Caco-2 (cell line): ENCODE measurements at regions not wholly inside any gene's neighbourhood (a gene's known extent, or its start where the extent isn't known, plus 50 kb on each side); places are given as distances from the start of the nearest gene placed in this dataset.

ENCODE experiments used
- BruUV-seq: library from RNA; stranded (reverse); fragments of 400-500 nt; replicated peaks from 2 replicates; lab custom pipeline; 2021; lab: Mats Ljungman, UMichigan
- CTCF ChIA-PET: fragments of 300-600 bp; sonication (Branson Sonifier 250); formaldehyde crosslinking; loops from one replicate; lab custom pipeline; 2022; ENCODE audit warnings: antibody characterized with exemption; lab: Charles Lee
- POLR2A ChIA-PET: fragments of 300-600 bp; sonication (Branson Sonifier 250); formaldehyde crosslinking; loops from one replicate; lab custom pipeline; 2022; ENCODE audit warnings: antibody characterized with exemption; lab: Charles Lee
- DNase-seq, 2 experiments: peaks; one replicate each; pipeline versions ENCODE4 v3.0.0 to v3.0.0-alpha.2; 2020 to 2022
- H3K27me3 ChIP-seq: replicated peaks from 2 replicates; pipeline ENCODE4 v1.6.0; 2011; ENCODE audit warnings: low read length; ENCODE audit not compliant: control insufficient read depth, insufficient read depth
- H3K36me3 ChIP-seq: 2 replicates; pipeline ENCODE4 v1.5.1; 2011; ENCODE audit warnings: low read length; ENCODE audit not compliant: control insufficient read depth, insufficient read depth
- H3K4me1 ChIP-seq: fragments of 250-450 bp; sonication (Bioruptor Pico); 2 replicates; pipeline ENCODE4 v1.5.1; 2020; ENCODE audit warnings: mild to moderate bottlenecking
- H3K4me3 ChIP-seq: 2 replicates; pipeline ENCODE4 v1.5.1; 2011; ENCODE audit warnings: low read depth, mild to moderate bottlenecking, control low read depth, low read length
- H3K9me3 ChIP-seq: fragments of 250-450 bp; sonication (Bioruptor Pico); 2 replicates; pipeline ENCODE4 v1.5.1; 2020; ENCODE audit warnings: mild to moderate bottlenecking, moderate library complexity
- H3K27ac Mint-ChIP-seq: one replicate; pipeline ENCODE4 v1.8.0; 2022; ENCODE audit warnings: mixed read lengths; ENCODE audit not compliant: unreplicated experiment
- H3K27me3 Mint-ChIP-seq: one replicate; pipeline ENCODE4 v1.8.0; 2022; ENCODE audit warnings: mixed read lengths; ENCODE audit not compliant: insufficient read depth, unreplicated experiment
- H3K36me3 Mint-ChIP-seq: one replicate; pipeline ENCODE4 v1.8.0; 2022; ENCODE audit warnings: mild to moderate bottlenecking, mixed read lengths; ENCODE audit not compliant: insufficient read depth, unreplicated experiment
- H3K4me1 Mint-ChIP-seq: one replicate; pipeline ENCODE4 v1.8.0; 2022; ENCODE audit warnings: low read depth, mixed read lengths; ENCODE audit not compliant: unreplicated experiment
- H3K4me3 Mint-ChIP-seq: one replicate; pipeline ENCODE4 v1.8.0; 2022; ENCODE audit warnings: mild to moderate bottlenecking, moderate library complexity, mixed read lengths; ENCODE audit not compliant: unreplicated experiment
- H3K9me3 Mint-ChIP-seq: one replicate; pipeline ENCODE4 v1.8.0; 2022; ENCODE audit warnings: mixed read lengths; ENCODE audit not compliant: unreplicated experiment
- intact Hi-C: fragments of 100-400 bp; cut with micrococcal nuclease; formaldehyde crosslinking; loops from one replicate; pipeline ENCODE4 v1.10.0; 2022; ENCODE audit not compliant: unreplicated experiment
- TF ChIP-seq, protein P1 (sequence below), 2 experiments: fragments of 200-600 bp in 1 of 2; IDR thresholded peaks; 1 replicate in 1 of 2; 2 replicates in 1 of 2; pipeline versions ENCODE4 v1.5.1 to v1.8.0; 2011 to 2022; ENCODE audit warnings: antibody characterized with exemption in 1 of 2, control low read depth in 1 of 2, inconsistent platforms in 1 of 2, low read depth in 1 of 2, low read length in 1 of 2, mild to moderate bottlenecking in 1 of 2, moderate library complexity in 1 of 2; ENCODE audit not compliant: insufficient read depth in 1 of 2, severe bottlenecking in 1 of 2, unreplicated experiment in 1 of 2

DNA sequence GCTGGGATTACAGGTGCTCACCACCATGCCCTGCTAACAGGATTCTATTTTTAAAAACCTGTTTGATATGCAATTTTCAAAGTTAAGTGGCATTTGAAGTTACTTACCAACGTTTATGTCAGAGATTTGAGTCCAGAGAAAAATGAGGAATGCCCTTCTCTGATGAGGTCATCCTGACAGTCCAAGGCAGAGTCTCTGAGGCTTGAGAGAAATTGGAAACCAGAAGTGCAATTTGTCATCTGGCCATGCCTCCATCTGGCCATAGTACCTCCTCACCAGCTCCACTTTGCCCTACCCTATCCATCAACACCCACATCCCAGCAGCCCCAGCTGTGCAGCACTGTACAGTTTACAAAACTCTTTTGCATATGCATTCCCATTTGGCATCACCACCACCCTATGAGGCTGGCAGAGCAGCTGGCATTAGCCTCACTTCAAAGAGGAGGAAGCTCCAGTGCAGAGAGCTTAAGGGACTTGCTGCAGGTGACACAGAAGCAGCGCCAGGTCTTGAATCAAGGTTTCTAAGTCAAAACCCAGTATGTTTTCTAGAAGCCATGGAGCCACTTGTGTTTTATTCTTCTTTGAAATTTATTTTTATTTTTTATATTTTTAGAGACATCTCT lies 54.5 kb upstream of the PDZD8 start:
- Mint-ChIP-seq H3K27ac (no peak overlapping the region), H3K36me3 (no peaks in the 10 kb centered on the region), H3K27me3 (no peaks in the 10 kb centered on the region), H3K4me3 (no peak overlapping the region), H3K9me3 (no peaks in the 10 kb centered on the region), H3K4me1 (peaks cover 19% of the 10 kb centered on the region)
- TF ChIP-seq, protein P1, sequence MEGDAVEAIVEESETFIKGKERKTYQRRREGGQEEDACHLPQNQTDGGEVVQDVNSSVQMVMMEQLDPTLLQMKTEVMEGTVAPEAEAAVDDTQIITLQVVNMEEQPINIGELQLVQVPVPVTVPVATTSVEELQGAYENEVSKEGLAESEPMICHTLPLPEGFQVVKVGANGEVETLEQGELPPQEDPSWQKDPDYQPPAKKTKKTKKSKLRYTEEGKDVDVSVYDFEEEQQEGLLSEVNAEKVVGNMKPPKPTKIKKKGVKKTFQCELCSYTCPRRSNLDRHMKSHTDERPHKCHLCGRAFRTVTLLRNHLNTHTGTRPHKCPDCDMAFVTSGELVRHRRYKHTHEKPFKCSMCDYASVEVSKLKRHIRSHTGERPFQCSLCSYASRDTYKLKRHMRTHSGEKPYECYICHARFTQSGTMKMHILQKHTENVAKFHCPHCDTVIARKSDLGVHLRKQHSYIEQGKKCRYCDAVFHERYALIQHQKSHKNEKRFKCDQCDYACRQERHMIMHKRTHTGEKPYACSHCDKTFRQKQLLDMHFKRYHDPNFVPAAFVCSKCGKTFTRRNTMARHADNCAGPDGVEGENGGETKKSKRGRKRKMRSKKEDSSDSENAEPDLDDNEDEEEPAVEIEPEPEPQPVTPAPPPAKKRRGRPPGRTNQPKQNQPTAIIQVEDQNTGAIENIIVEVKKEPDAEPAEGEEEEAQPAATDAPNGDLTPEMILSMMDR (IDR thresholded peaks at IDR 0.05; ENCODE audit: insufficient read depth in 1 of 2, low read depth in 1 of 2, low read length in 1 of 2, severe bottlenecking in 1 of 2, unreplicated experiment in 1 of 2), result no peak
- CTCF ChIA-PET, result no interaction called here
- DNase-seq, result no peak
- BruUV-seq, result no TSS peak
- Histone ChIP-seq H3K4me3 (no peak overlapping the region), H3K36me3 (no peaks in the 10 kb centered on the region), H3K27me3 (no peaks in the 10 kb centered on the region), H3K4me1 (peaks cover 35% of the 10 kb centered on the region), H3K9me3 (no peaks in the 10 kb centered on the region)
- intact Hi-C loops, result loop anchor here (10.0 kb wide), 2 partner anchors 95 to 205 kb away; no protein-coding TSS in a partner anchor
- POLR2A ChIA-PET, result no interaction called here

DNA sequence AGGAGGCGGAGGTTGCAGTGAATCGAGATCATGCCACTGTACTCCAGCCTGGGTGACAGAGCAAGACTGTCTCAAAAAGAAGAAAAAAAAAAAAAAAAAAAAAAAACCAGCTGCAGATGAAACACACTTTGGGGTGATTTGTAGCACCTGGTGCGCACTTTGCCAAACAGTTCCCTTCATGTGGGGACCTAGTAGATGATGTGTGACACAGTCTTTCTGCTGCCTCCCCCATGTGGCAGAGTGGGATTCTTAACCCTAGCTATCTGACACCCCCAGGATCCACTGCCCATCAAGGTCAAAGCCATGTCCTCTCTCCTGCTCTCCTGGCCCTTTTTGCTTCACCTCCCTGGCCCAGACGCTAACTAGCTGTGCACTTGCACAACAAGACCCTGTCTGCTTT lies 52.1 kb upstream of the PDZD8 start:
- H3K4me3 ChIP-seq, result no peak overlapping the region
- H3K9me3 ChIP-seq, result no peaks in the 10 kb centered on the region
- Mint-ChIP-seq H3K9me3 (no peaks in the 10 kb centered on the region), H3K27ac (peak overlapping the region; percentile 75), H3K4me1 (peaks cover 21% of the 10 kb centered on the region), H3K36me3 (no peaks in the 10 kb centered on the region), H3K4me3 (no peak overlapping the region), H3K27me3 (no peaks in the 10 kb centered on the region)
- H3K36me3 ChIP-seq, result no peaks in the 10 kb centered on the region
- intact Hi-C loops, result loop anchor here (10.0 kb wide), 2 partner anchors 93 to 203 kb away; no protein-coding TSS in a partner anchor
- no peak for DNase-seq
- ChIA-PET CTCF (no interaction called here), POLR2A (interaction anchor here (0.6 kb wide), 1 partner anchor 15 kb away, joined by 3 read pairs; no protein-coding TSS in a partner anchor)
- H3K4me1 ChIP-seq, result peaks cover 38% of the 10 kb centered on the region
- TF ChIP-seq, protein P1 (IDR thresholded peaks at IDR 0.05; ENCODE audit: insufficient read depth in 1 of 2, low read depth in 1 of 2, low read length in 1 of 2, severe bottlenecking in 1 of 2, unreplicated experiment in 1 of 2), result no peak
- no peaks in the 10 kb centered on the region for H3K27me3 ChIP-seq
- BruUV-seq, result no TSS peak

DNA sequence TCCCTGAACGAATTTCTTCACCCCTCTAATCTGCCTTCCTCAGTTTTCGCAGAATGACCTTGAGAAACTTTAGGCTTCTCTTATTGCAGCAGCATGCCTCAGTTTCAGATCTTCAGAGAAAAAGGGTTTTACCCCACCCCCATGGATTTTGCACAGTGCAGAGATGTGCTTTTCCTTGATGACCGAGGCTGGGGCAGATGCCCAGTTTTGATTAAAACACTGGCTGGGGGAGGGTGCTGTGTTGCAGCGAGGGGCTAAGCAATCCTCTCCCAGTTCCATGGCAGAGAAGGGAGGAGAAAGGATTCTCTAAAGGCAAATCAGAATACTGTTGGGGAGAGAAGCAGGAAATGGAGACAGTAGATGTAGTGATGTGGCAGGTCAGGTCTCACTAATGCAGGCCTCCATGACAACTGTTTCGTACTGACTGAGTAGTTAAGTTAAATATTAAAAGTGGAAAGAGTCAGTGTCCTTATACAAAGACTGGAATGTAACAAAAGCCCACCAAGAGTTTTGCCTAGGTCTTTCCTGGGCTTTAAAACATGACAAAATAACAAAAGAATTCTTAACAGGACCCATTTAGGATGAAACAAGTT lies 50.8 kb upstream of the PDZD8 start:
- H3K4me3 Mint-ChIP-seq, result peak overlapping the region; percentile 56
- peak overlapping the region; percentile 89 for H3K27ac Mint-ChIP-seq
- Histone ChIP-seq H3K4me1 (peaks cover 38% of the 10 kb centered on the region), H3K4me3 (no peak overlapping the region), H3K36me3 (no peaks in the 10 kb centered on the region), H3K9me3 (no peaks in the 10 kb centered on the region), H3K27me3 (no peaks in the 10 kb centered on the region)
- BruUV-seq, result no TSS peak
- POLR2A ChIA-PET, result interaction anchor here (0.7 kb wide), 1 partner anchor 65 kb away, joined by 5 read pairs; no protein-coding TSS in a partner anchor
- H3K9me3 Mint-ChIP-seq, result no peaks in the 10 kb centered on the region
- no peaks in the 10 kb centered on the region for H3K36me3 Mint-ChIP-seq
- CTCF ChIA-PET, result interaction anchor here (1.8 kb wide), 1 partner anchor 209 kb away, joined by 6 read pairs; no protein-coding TSS in a partner anchor
- no peaks in the 10 kb centered on the region for H3K27me3 Mint-ChIP-seq
- peaks cover 21% of the 10 kb centered on the region for H3K4me1 Mint-ChIP-seq
- intact Hi-C loops, result loop anchor here (10.0 kb wide), 2 partner anchors 91 to 201 kb away; no protein-coding TSS in a partner anchor
- TF ChIP-seq, protein P1 (IDR thresholded peaks at IDR 0.05; ENCODE audit: insufficient read depth in 1 of 2, low read depth in 1 of 2, low read length in 1 of 2, severe bottlenecking in 1 of 2, unreplicated experiment in 1 of 2), result no peak
- DNase-seq, result peak in 1 of 2 experiments; percentile 30
